ENCODE measurements at regions not wholly inside any gene's neighbourhood (a gene's known extent, or its start where the extent isn't known, plus 50 kb on each side); places are given as distances from the start of the nearest gene placed in this dataset.

DNA sequence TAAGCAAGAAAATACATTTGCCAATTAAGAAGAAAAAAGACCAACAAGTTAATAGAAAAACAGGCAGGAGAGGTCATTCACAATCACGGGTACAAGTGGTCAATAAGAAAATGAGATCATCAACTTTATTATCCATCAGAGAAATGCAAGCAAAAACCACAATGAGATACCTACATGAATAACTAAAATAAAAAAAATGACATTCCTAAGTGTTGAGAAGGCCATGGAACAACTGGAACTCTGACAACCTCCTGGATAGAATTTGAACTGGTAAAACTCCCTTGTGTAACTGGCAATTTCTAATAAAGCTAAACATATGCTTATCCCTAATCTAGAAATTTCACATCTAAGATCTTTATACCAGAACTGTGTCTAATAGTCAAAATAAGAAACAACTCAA lies 135.4 kb upstream of the BACE2 start:
- no peak for DNase-seq (ENCODE audit: low spot score)
- TF ChIP-seq, protein P1, sequence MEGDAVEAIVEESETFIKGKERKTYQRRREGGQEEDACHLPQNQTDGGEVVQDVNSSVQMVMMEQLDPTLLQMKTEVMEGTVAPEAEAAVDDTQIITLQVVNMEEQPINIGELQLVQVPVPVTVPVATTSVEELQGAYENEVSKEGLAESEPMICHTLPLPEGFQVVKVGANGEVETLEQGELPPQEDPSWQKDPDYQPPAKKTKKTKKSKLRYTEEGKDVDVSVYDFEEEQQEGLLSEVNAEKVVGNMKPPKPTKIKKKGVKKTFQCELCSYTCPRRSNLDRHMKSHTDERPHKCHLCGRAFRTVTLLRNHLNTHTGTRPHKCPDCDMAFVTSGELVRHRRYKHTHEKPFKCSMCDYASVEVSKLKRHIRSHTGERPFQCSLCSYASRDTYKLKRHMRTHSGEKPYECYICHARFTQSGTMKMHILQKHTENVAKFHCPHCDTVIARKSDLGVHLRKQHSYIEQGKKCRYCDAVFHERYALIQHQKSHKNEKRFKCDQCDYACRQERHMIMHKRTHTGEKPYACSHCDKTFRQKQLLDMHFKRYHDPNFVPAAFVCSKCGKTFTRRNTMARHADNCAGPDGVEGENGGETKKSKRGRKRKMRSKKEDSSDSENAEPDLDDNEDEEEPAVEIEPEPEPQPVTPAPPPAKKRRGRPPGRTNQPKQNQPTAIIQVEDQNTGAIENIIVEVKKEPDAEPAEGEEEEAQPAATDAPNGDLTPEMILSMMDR (IDR thresholded peaks at IDR 0.05) = no peak
- H3K27ac ChIP-seq = no peak overlapping the region
- H3K4me3 ChIP-seq = no peak overlapping the region

DNA sequence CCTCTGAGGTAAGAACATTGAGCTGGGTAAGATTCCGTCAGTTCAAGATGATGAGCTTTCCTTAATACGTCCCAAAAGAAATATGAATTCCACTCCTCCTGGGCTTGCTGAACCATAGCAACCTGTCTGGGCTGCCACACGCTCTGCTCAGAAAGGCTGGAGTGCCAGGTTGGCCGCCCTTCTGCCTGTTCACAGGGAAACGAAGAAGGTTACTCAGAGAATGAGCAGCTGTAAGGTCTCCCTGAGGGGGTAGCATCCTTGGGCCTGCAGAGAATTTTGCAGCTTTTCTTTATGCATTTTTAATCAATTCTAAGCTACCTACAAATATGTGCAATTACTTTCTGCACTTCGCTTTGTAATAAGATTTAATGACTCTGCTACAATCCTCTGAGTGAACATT lies 130.7 kb upstream of the BACE2 start:
- Histone ChIP-seq H3K4me3 (no peak overlapping the region), H3K27ac (no peak overlapping the region)
- DNase-seq (ENCODE audit: low spot score) = no peak
- TF ChIP-seq, protein P1 (IDR thresholded peaks at IDR 0.05) = no peak

DNA sequence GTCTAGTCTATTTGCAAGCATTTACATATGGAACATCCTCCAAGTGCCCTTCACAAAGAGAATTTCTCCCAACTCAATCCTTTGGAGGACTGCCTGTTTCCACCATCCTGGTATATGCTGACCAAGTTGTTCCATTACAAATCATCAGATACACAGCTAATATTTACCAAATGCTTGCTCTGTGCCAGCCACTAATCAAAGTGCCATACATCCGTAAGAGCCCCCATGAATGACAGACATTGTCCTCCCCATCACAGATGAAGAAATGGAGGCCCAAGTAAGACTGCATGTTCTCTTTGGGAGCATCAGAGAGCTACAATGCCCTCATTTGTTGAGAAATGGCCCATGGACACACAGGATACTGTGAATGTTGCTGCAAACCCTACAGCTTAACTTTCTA lies 130.0 kb upstream of the BACE2 start:
- no peak overlapping the region for H3K27ac ChIP-seq
- no peak for DNase-seq (ENCODE audit: low spot score)
- no peak overlapping the region for H3K4me3 ChIP-seq
- TF ChIP-seq, protein P1 (IDR thresholded peaks at IDR 0.05) = no peak

DNA sequence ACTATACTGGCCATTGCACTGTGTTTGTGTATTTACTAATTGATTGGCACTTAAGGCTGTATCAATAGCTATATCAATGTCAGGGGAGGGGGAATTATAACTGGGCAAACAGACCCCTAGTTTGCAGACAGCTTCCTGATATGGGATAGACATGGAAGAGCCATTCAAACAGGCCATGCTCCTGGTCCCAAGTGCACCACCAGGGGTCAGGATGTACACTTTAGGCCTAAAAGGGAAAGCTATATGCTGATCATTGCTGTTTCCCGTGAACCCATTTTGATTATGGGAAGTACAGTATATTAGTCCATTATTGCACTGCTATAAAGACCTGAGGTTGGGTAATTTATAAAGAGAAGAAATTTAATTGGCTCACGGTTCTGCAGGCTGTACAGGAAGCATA lies 124.9 kb upstream of the BACE2 start:
- DNase-seq (ENCODE audit: low spot score) = no peak
- no peak overlapping the region for H3K27ac ChIP-seq
- TF ChIP-seq, protein P1 (IDR thresholded peaks at IDR 0.05) = no peak
- no peak overlapping the region for H3K4me3 ChIP-seq

DNA sequence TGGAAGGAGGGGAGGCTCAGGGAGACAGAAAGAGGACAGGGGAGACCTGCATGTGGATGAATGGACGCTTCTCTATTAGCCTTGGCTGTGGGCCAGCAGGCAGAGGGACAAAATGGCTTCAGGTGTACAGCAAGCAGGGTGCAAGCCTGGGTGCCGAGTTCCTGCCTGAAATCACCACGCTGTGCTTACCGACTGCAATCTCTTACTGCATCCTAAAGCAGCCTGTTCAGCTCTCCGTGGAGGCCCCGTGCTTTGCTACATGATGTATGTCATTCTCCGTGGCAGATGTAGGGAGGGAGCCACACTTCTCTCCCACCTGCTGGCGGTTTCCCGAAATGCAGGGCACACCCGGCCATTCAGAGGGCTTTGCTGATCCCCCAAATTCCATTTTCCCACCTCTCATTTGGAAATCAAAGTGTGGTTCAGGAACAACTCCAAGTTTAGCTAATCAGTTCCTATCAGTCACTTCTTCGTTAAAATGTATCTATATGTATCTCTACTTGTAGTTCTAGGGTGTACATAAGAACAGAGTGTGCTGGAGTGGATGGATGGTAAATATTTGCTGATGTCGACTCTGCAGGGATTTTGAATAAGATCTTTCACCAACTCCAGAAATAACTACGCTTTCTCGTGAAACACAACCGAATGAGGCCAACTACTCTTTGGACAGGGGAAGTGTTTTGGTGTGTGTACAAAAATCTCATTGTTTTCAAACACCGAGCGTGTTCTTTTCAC lies 122.3 kb upstream of the BACE2 start:
- no peak for DNase-seq (ENCODE audit: low spot score)

DNA sequence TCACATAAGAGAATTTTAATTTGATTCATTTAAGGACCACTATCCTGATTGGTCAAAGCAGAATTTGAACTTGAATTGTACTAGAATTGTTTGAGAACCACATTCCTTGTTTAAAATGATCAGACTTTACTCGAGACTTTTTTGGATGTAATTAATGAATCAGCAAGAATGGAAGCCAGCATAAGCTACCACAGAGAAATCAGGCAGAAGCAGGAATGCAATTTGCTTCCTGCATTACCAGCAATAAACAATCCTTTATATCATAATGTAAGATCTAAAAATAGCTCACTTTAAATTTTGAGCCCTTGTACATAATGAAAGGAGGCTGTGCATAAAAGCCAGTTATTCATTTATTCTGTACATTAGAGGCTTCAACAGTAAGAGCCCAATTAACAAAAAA lies 119.8 kb upstream of the BACE2 start:
- no peak for DNase-seq (ENCODE audit: low spot score)
- Histone ChIP-seq H3K4me3 (no peak overlapping the region), H3K27ac (no peak overlapping the region)
- TF ChIP-seq, protein P1 (IDR thresholded peaks at IDR 0.05) = no peak

More for the DNA sequence above, 122.3 kb upstream of the BACE2 start:
- no peak overlapping the region for H3K4me3 ChIP-seq
- TF ChIP-seq, protein P1 (IDR thresholded peaks at IDR 0.05) = no peak
- H3K27ac ChIP-seq = no peak overlapping the region

DNA sequence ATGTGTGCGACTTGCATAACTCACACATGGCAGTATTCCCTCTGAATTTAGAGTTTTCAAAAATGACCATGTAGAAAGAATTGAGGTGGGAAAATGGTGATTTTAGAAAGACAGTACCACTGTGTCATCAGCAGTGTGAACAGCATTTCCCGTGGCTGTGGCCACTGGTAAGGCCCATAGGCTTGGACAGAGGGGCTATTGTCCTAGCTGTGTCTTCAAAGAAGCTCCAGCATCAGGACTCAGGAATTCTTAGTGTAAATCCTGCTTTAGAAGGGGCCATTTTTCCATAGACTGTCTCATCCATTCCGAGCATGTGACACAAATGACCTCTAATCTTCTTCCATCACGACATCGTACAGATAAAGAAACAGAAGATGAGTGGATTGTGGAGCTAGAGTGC lies 119.3 kb upstream of the BACE2 start:
- TF ChIP-seq, protein P1 (IDR thresholded peaks at IDR 0.05) = no peak
- no peak overlapping the region for H3K27ac ChIP-seq
- no peak for DNase-seq (ENCODE audit: low spot score)
- no peak overlapping the region for H3K4me3 ChIP-seq
